ENCODE measurements at regions not wholly inside any gene's neighbourhood (a gene's known extent, or its start where the extent isn't known, plus 50 kb on each side); places are given as distances from the start of the nearest gene placed in this dataset.

GRCh38 chr4:37023504-37023903 lies 221.0 kb upstream of the NWD2 start:
- TF ChIP-seq ATOH8 (CRISPR knock-in tag; IDR thresholded peaks at IDR 0.05; ENCODE audit: low read depth) (no peak), HMGXB4 (CRISPR knock-in tag; IDR thresholded peaks at IDR 0.05; ENCODE audit: borderline replicate concordance) (no peak), REST (IDR thresholded peaks at IDR 0.05) (no peak), EHMT2 (IDR thresholded peaks at IDR 0.05; ENCODE audit: low read depth) (no peak), CBX2 (IDR thresholded peaks at IDR 0.05; ENCODE audit: borderline replicate concordance, low read depth) (no peak), CEBPB (IDR thresholded peaks at IDR 0.05) (no peak)
- Histone ChIP-seq H3K4me3 (no peak overlapping the region), H3K4me2 (no peak overlapping the region), H3K4me1 (no peaks in the 10 kb centered on the region), H3K27ac (no peak overlapping the region), H3K9me3 (no peaks in the 10 kb centered on the region)
- ATAC-seq (no peak), DNase-seq (ENCODE audit: low read depth in 1 of 2, low spot score in 1 of 2) (no peak), FAIRE-seq (no peak)
- 7% methylated on average over 1 of the region's 1 CpG for WGBS (ENCODE audit: missing lambda C conversion rate)
- CTCF ChIA-PET: no interaction called here
- POLR2A ChIA-PET: no interaction called here

- no peak for FAIRE-seq
- ChIA-PET POLR2A (no interaction called here), CTCF (no interaction called here)
- ATAC-seq: no peak
- Histone ChIP-seq H3K4me2 (no peak overlapping the region), H3K4me3 (no peak overlapping the region), H3K9me3 (no peaks in the 10 kb centered on the region), H3K4me1 (no peaks in the 10 kb centered on the region), H3K27ac (no peak overlapping the region)
- TF ChIP-seq REST (IDR thresholded peaks at IDR 0.05) (no peak), CHD2 (IDR thresholded peaks at IDR 0.05; ENCODE audit: low read length, partially characterized antibody) (no peak), PBX3 (IDR thresholded peaks at IDR 0.05) (no peak), ZC3H11A (IDR thresholded peaks at IDR 0.05) (no peak), SREBF2 (IDR thresholded peaks at IDR 0.05) (no peak), ZNF302 (CRISPR knock-in tag; IDR thresholded peaks at IDR 0.05) (no peak), JUN (IDR thresholded peaks at IDR 0.05) (no peak), ESRRA (IDR thresholded peaks at IDR 0.05; ENCODE audit: borderline replicate concordance, low read length) (no peak), CBX2 (IDR thresholded peaks at IDR 0.05; ENCODE audit: borderline replicate concordance, low read depth) (no peak), E2F6 (IDR thresholded peaks at IDR 0.05; ENCODE audit: borderline replicate concordance, low read depth) (no peak), RAD21 (conservative IDR thresholded peaks at IDR 0.05 in 1 of 2, IDR thresholded peaks at IDR 0.05 in 1 of 2) (no peak), NFE2L2 (conservative IDR thresholded peaks at IDR 0.05; ENCODE audit: low read length) (no peak), GATA3 (IDR thresholded peaks at IDR 0.05; ENCODE audit: borderline replicate concordance) (no peak), ZFP36 (IDR thresholded peaks at IDR 0.05; ENCODE audit: borderline replicate concordance, partially characterized antibody) (no peak), FOSL2 (IDR thresholded peaks at IDR 0.05) (no peak), FOSL2 (CRISPR knock-in tag; IDR thresholded peaks at IDR 0.05) (no peak), NR3C1 (IDR thresholded peaks at IDR 0.05) (no peak)
- DNase-seq (ENCODE audit: low read depth in 1 of 2, low spot score in 1 of 2): no peak
Measured at GRCh38 chr4:37023996-37024395, 220.5 kb upstream of the NWD2 start.
